CD1c-positive myeloid dendritic cell (primary cell): ENCODE measurements at regions not wholly inside any gene's neighbourhood (a gene's known extent, or its start where the extent isn't known, plus 50 kb on each side); places are given as distances from the start of the nearest gene placed in this dataset.
"Not testable (repeated sequence)": the region's sequence is repeated elsewhere in the genome, so short reads cannot be mapped to it uniquely, and the experiment has no call there.

Source experiments
- DNase-seq: peaks from one replicate; pipeline ENCODE4 v3.0.0-alpha.2; 2016; ENCODE audit errors: extremely low spot score

DNA sequence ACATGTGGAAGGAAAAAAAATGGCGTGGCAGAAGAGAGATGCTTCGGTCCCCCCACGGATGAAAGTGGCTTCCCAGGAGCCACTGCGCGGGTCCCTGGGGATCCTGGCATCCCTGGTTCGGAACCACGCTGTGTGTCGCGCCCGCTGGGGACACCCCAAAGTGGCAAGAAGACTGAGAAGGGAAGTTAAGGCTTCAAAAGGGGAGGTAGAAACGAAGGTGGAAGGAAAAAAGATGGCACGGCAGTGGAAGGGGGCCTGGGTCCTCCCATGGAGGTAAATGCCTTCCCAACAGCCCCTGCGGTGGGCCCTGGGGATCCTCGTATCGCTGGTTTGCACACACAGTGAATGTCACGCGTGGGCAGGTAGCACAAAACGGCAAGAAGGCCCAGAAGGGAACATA lies 281.7 kb downstream of the ALG10 start:
- DNase-seq, result no peak

DNA sequence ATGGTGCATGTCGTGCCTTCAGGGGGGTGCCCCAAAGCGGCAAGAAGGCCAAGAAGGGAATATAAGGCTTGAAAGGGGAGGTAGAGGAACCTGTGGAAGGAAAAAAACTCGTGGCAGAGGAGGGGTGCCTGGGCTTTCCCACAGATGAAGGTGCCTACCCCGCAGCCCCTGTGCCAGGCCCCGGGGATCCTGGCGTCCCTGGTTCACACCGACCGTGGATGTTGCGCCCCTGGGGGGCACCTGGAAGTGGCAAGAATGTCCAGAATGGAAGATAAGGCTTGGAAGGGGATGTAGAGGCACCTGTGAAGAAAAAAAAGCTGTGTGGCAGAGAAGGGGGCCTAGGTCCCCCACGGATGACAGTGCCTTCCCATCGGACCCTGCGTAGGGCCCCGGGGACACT lies 282.2 kb downstream of the ALG10 start:
- no peak for DNase-seq

DNA sequence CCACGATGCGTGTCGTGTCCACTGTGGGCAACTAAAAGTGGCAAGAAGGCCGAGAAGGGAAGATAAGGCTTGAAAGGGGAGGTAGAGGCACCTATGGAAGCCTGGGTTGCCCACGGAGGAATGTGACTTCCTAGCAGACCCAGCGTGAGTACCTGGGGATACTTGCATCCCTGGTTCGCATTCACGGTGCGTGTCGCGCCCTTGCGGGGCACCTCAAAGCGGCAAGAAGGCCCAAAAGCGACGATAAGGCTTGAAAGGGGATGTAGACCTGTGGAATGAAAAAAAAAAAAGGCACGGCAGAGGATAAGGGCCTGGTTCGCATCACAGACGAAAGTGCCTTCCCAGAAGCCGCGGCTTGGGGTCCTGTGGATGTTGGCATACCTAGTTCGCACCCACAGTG lies 282.9 kb downstream of the ALG10 start:
- DNase-seq, result no peak

DNA sequence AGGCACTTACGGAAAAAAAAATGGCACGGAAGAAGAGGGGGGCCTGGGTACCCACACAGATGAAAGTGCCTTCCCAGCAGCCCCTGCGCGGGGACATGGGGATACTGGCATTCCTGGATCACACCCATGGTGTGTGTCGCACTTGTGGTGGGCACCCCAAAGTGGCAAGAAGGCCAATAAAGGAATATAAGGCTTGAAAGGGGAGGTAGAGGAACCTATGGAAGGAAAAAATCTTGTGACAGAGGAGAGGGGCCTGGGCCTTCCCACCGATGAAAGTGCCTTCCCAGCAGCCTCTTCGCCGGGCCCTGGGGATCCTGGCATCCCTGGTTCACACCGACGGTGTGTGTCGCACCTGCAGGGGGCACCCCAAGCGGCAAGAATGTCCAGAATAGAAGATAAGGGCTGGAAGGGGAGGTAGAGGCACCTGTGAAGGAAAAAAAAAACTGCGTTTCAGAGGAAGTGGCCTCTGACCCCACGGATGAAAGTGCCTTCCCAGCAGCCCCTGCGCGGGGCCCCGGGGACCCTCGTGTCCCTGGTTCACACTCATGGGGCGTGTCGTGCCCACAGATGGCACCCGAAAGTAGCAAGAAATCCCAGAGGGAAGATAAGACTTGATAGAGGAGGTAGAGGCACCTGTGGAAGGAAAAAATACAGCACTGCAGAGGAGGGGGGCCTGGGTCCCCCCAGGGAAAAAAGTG lies 284.0 kb downstream of the ALG10 start:
- no peak for DNase-seq

GRCh38 chr12:34309806-34310804 lies 287.8 kb downstream of the ALG10 start:
- not testable (repeated sequence) for DNase-seq

DNA sequence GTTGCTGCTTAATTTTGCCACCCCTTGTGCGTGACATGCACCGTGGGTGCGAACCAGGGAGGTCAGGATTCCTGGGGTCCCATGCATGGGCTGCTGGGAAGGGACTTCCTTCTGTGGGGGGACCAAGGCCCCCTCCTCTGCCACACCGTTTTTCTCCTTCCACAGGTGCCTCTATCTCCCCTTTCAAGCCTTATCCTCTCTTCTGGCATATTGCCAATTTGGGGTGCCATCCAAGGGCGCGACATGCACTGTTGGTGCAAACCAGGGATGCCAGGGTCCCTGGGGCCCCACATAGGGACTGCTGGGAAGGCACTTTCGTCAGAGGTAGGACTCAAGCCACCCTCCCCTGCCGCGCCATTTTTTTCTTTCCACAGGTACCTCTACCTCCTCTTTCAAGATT lies 289.0 kb downstream of the ALG10 start:
- no peak for DNase-seq

DNA sequence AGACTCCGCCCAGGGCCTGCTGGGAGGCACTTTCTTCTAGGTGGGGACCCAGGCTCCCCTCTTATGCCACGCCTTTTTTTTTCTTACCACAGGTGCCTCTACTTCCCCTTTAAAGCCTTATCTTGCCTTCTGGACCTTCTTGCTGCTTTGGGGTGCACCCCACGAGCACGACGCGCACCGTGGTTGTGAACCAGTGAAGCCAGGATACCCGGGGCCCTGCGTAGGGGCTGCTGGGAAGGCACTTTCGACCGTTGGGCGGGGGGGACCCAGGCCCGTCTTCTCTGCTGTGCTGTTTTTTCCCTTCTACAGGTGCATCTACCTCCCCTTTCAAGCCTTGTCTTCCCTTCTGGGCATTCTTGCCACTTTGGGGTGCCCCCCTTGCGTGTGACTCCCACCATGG lies 305.4 kb downstream of the ALG10 start:
- no peak for DNase-seq

DNA sequence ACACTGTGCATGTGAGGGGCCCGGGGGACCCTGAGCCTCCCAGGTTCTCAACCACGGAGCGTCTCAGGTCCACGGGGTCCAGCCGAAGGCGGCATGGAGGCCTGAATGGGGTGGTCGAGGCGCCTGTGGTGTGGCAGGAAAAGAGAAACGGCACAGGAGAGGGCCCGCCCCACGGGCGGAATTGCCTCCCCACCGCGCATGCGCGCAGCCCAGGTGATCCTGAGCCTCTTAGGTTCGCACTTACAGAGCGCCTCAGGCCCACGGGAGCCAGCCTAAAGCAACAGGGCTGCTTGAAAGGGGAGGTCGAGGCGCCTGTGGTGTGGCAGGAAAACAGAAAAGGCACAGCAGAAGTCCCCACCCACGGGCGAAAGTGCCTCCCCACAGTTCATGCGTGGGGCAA lies 311.0 kb downstream of the ALG10 start:
- DNase-seq, result no peak

- no peak for DNase-seq
These were observed 312.2 kb downstream of the ALG10 start for GRCh38 chr12:34334538-34334937.

DNA sequence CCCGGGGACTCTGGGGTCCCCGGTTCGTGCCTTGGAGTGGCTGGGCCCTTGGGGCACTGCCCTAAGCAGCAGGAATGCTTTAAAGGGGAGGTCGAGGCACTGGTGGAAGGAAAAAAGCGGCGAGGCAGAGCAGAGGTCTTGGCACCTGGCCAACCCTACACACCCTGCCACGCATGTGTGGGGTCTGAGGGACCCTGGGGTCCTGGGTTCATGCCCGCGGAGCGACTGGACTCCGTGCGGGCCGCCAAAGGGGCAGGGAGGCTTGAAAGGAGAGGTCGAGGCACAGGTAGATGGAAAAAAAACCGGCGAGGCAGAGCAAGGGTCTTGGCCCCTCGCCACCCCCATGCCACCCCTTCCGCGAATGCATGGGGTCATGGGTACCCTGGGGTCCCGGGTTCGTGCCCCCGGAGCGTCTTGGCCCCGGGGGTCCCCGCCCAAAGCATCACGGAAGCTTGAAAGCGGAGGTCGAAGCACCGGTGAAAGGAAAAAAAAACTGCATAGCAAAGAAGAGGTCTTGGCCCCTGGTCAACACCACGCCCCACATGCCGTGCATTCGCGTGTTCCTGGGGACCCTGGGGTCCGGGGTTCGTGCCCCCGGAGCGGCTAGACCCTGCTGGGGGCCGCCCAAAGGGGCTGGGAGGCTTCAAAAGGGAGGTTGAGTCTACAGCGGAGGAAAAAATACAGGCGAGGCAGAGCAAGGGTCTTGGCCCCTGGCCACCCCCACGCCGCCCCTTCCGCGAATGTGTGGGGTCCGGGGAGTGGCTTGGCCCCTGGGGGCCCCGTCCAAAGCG lies 312.9 kb downstream of the ALG10 start:
- no peak for DNase-seq

DNA sequence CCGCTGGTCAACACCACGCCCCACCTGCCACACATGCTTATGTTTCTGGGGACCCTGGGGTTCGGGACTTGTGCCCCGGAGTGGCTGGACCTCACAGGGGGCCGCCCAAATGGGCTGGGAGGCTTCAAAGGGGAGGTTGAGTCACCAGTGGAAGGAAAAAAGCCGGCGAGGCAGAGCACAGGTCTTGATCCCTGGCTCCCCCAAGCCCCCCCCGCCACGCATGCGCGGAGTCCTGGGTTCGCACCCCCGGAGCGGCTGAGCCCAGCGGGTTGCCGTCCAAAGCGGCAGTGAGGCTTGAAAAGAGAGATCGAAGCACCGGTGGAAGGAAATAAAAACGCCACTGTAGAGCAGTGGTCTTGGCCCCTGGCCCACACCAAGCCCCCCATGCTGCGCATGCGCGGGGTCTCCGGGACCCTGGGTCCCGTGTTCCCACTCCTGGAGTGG lies 313.5 kb downstream of the ALG10 start:
- DNase-seq, result no peak

GRCh38 chr12:34336619-34337465 lies 314.5 kb downstream of the ALG10 start:
- no peak for DNase-seq

GRCh38 chr12:34338751-34339150 lies 316.5 kb downstream of the ALG10 start:
- DNase-seq, result no peak

- DNase-seq, result no peak
These were observed 317.6 kb downstream of the ALG10 start for GRCh38 chr12:34339922-34340321.

GRCh38 chr12:34340534-34341361 lies 318.5 kb downstream of the ALG10 start:
- no peak for DNase-seq

DNA sequence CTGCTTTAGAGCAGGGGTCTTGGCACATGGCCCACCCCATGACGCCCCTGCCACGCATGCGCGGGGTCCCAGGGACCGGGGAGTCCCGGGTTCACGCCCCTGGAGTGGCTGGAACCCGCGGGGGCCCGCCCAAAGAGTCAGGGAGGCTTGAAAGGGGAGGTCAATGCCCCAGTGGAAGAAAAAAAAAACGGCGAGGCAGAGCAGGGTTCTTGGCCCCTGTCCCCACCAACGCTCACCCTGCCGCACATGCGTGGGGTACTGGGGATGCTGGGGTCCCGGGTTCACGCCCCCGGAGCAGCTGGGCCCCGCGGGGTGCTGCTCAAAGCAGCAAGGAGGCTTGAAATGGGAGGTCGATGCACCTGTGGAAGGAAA lies 319.1 kb downstream of the ALG10 start:
- DNase-seq, result no peak

DNA sequence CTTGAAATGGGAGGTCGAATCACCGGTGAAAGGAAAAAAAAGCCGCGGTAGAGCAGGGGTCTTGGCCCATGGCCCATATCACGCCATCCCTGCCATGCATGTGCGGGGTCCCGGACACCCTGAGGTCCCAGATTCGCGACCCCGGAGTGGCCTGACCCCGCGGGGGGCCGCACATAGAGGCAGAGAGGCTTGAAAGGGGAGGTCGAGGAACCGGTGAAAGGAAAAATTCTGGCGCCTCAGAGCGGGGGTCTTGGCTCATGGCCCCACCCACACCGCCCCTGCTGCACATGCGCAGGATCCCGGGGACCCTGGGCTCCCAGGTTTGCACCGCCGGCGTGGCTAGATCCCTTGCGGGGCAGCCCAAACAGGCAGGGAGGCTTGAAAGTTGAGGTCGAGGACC lies 319.8 kb downstream of the ALG10 start:
- DNase-seq, result no peak

DNA sequence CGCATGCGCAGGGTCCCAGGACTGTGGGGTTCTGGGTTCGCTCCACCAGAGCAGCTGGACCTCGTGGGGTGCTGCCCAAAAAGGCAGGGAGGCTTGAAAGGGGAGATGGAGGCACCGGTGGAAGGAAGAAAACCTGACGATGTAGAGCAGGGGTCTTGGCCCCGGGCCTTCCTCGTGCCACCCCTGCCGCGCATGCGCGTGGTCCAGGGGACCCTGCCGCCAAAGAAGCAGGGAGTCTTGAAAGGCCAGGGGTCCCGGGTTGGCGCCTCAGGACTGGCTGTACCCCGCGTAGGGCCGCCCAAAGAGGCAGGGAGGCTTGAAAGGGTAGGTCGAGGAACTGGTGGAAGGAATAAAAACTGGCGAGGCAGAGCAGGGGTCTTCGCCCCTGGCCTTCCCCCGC lies 321.0 kb downstream of the ALG10 start:
- DNase-seq, result no peak

- DNase-seq, result no peak
These were observed 321.5 kb downstream of the ALG10 start for GRCh38 chr12:34343766-34344165.

GRCh38 chr12:34344851-34345522 lies 322.7 kb downstream of the ALG10 start:
- DNase-seq, result no peak
